NCI-H187 treated with DMSO at 0.1 percent for 48 hours (cell line): ENCODE measurements at regions not wholly inside any gene's neighbourhood (a gene's known extent, or its start where the extent isn't known, plus 50 kb on each side); places are given as distances from the start of the nearest gene placed in this dataset.
"Not testable (repeated sequence)": the region's sequence is repeated elsewhere in the genome, so short reads cannot be mapped to it uniquely, and the experiment has no call there.

Experiments
- DNase-seq: peaks from one replicate; lab custom pipeline; 2025; lab: John Stamatoyannopoulos, UW

GRCh38 chr3:162719684-162720341 is 1223.2 kb downstream of the OTOL1 start:
- no peak for DNase-seq

- DNase-seq, result no peak
Observed at GRCh38 chr3:162721736-162722135, 1225.1 kb downstream of the OTOL1 start.

- DNase-seq, result no peak
Observed at GRCh38 chr3:162722337-162722736, 1225.7 kb downstream of the OTOL1 start.

- DNase-seq, result not testable (repeated sequence)
Observed at GRCh38 chr3:162722796-162723195, 1226.2 kb downstream of the OTOL1 start.

GRCh38 chr3:162729686-162730085 is 1233.1 kb downstream of the OTOL1 start:
- no peak for DNase-seq

- DNase-seq, result not testable (repeated sequence)
Observed at GRCh38 chr3:162731961-162732360, 1235.4 kb downstream of the OTOL1 start.

GRCh38 chr3:162738784-162739183 is 1242.2 kb downstream of the OTOL1 start:
- DNase-seq, result no peak

GRCh38 chr3:162740941-162741596 is 1244.5 kb downstream of the OTOL1 start:
- DNase-seq, result no peak

- no peak for DNase-seq
Observed at GRCh38 chr3:162742159-162742717, 1245.6 kb downstream of the OTOL1 start.

- no peak for DNase-seq
Observed at GRCh38 chr3:162743091-162743490, 1246.5 kb downstream of the OTOL1 start.

GRCh38 chr3:162760789-162761188 is 1264.2 kb downstream of the OTOL1 start:
- no peak for DNase-seq

- DNase-seq, result no peak
Observed at GRCh38 chr3:162764051-162764807, 1267.6 kb downstream of the OTOL1 start.

- no peak for DNase-seq
Observed at GRCh38 chr3:162764808-162765071, 1268.1 kb downstream of the OTOL1 start.

- DNase-seq, result no peak
Observed at GRCh38 chr3:162765524-162765923, 1268.9 kb downstream of the OTOL1 start.

- no peak for DNase-seq
Observed at GRCh38 chr3:162769564-162769963, 1273.0 kb downstream of the OTOL1 start.

GRCh38 chr3:162770551-162770950 is 1273.9 kb downstream of the OTOL1 start:
- no peak for DNase-seq

- no peak for DNase-seq
Observed at GRCh38 chr3:162774613-162775100, 1278.0 kb downstream of the OTOL1 start.

- no peak for DNase-seq
Observed at GRCh38 chr3:162776148-162776547, 1279.5 kb downstream of the OTOL1 start.

- DNase-seq, result no peak
Observed at GRCh38 chr3:162777118-162777517, 1280.5 kb downstream of the OTOL1 start.

GRCh38 chr3:162780313-162780712 is 1283.7 kb downstream of the OTOL1 start:
- DNase-seq, result no peak

GRCh38 chr3:162799910-162800309 is 1303.3 kb downstream of the OTOL1 start:
- no peak for DNase-seq

- DNase-seq, result no peak
Observed at GRCh38 chr3:162802228-162802965, 1305.8 kb downstream of the OTOL1 start.
